ENCODE measurements at regions not wholly inside any gene's neighbourhood (a gene's known extent, or its start where the extent isn't known, plus 50 kb on each side); places are given as distances from the start of the nearest gene placed in this dataset.

DNA sequence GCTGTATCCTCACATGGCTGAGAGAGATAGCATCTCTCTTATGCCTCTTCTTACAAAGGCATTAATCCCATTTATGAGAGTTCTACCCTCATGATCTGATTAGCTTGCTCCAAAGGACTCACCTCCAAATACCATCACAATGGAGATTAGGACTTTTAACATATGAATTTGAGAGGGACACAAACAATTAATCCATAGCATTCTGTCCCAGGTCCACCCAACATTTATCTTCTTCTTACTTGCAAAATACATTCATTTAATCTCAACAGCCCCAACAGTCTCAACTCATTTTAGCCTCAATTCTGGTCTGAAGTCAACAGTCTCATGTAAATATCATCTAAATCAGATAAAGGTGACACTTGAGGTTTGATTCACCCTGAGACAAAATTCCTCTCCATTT is 555.4 kb downstream of the RAB28 start (continued):
- TF ChIP-seq, protein P1, sequence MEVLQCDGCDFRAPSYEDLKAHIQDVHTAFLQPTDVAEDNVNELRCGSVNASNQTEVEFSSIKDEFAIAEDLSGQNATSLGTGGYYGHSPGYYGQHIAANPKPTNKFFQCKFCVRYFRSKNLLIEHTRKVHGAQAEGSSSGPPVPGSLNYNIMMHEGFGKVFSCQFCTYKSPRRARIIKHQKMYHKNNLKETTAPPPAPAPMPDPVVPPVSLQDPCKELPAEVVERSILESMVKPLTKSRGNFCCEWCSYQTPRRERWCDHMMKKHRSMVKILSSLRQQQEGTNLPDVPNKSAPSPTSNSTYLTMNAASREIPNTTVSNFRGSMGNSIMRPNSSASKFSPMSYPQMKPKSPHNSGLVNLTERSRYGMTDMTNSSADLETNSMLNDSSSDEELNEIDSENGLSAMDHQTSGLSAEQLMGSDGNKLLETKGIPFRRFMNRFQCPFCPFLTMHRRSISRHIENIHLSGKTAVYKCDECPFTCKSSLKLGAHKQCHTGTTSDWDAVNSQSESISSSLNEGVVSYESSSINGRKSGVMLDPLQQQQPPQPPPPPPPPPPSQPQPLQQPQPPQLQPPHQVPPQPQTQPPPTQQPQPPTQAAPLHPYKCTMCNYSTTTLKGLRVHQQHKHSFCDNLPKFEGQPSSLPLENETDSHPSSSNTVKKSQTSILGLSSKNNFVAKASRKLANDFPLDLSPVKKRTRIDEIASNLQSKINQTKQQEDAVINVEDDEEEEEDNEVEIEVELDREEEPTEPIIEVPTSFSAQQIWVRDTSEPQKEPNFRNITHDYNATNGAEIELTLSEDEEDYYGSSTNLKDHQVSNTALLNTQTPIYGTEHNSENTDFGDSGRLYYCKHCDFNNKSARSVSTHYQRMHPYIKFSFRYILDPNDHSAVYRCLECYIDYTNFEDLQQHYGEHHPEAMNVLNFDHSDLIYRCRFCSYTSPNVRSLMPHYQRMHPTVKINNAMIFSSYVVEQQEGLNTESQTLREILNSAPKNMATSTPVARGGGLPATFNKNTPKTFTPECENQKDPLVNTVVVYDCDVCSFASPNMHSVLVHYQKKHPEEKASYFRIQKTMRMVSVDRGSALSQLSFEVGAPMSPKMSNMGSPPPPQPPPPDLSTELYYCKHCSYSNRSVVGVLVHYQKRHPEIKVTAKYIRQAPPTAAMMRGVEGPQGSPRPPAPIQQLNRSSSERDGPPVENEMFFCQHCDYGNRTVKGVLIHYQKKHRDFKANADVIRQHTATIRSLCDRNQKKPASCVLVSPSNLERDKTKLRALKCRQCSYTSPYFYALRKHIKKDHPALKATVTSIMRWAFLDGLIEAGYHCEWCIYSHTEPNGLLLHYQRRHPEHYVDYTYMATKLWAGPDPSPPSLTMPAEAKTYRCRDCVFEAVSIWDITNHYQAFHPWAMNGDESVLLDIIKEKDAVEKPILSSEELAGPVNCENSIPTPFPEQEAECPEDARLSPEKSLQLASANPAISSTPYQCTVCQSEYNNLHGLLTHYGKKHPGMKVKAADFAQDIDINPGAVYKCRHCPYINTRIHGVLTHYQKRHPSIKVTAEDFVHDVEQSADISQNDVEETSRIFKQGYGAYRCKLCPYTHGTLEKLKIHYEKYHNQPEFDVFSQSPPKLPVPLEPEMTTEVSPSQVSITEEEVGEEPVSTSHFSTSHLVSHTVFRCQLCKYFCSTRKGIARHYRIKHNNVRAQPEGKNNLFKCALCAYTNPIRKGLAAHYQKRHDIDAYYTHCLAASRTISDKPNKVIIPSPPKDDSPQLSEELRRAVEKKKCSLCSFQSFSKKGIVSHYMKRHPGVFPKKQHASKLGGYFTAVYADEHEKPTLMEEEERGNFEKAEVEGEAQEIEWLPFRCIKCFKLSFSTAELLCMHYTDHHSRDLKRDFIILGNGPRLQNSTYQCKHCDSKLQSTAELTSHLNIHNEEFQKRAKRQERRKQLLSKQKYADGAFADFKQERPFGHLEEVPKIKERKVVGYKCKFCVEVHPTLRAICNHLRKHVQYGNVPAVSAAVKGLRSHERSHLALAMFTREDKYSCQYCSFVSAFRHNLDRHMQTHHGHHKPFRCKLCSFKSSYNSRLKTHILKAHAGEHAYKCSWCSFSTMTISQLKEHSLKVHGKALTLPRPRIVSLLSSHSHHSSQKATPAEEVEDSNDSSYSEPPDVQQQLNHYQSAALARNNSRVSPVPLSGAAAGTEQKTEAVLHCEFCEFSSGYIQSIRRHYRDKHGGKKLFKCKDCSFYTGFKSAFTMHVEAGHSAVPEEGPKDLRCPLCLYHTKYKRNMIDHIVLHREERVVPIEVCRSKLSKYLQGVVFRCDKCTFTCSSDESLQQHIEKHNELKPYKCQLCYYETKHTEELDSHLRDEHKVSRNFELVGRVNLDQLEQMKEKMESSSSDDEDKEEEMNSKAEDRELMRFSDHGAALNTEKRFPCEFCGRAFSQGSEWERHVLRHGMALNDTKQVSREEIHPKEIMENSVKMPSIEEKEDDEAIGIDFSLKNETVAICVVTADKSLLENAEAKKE (CRISPR knock-in tag; IDR thresholded peaks at IDR 0.05) = no peak
- TF ChIP-seq, protein P2, sequence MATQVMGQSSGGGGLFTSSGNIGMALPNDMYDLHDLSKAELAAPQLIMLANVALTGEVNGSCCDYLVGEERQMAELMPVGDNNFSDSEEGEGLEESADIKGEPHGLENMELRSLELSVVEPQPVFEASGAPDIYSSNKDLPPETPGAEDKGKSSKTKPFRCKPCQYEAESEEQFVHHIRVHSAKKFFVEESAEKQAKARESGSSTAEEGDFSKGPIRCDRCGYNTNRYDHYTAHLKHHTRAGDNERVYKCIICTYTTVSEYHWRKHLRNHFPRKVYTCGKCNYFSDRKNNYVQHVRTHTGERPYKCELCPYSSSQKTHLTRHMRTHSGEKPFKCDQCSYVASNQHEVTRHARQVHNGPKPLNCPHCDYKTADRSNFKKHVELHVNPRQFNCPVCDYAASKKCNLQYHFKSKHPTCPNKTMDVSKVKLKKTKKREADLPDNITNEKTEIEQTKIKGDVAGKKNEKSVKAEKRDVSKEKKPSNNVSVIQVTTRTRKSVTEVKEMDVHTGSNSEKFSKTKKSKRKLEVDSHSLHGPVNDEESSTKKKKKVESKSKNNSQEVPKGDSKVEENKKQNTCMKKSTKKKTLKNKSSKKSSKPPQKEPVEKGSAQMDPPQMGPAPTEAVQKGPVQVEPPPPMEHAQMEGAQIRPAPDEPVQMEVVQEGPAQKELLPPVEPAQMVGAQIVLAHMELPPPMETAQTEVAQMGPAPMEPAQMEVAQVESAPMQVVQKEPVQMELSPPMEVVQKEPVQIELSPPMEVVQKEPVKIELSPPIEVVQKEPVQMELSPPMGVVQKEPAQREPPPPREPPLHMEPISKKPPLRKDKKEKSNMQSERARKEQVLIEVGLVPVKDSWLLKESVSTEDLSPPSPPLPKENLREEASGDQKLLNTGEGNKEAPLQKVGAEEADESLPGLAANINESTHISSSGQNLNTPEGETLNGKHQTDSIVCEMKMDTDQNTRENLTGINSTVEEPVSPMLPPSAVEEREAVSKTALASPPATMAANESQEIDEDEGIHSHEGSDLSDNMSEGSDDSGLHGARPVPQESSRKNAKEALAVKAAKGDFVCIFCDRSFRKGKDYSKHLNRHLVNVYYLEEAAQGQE (IDR thresholded peaks at IDR 0.05; ENCODE audit: unreplicated experiment) = no peak
- no peak for TF ChIP-seq ZNF331 (CRISPR knock-in tag; IDR thresholded peaks at IDR 0.05; ENCODE audit: low read depth)
- TF ChIP-seq STAT1 (IDR thresholded peaks at IDR 0.05; ENCODE audit: unreplicated experiment) = no peak
- no peak for TF ChIP-seq NANOG (IDR thresholded peaks at IDR 0.05; ENCODE audit: borderline replicate concordance)
